ENCODE measurements at regions not wholly inside any gene's neighbourhood (a gene's known extent, or its start where the extent isn't known, plus 50 kb on each side); places are given as distances from the start of the nearest gene placed in this dataset.
"Not testable (repeated sequence)": the region's sequence is repeated elsewhere in the genome, so short reads cannot be mapped to it uniquely, and the experiment has no call there.

GRCh38 chr16:7278636-7279035 is 54.0 kb upstream of the RBFOX1 start:
- no peak for DNase-seq

GRCh38 chr16:7272567-7273158 is 60.0 kb upstream of the RBFOX1 start:
- DNase-seq: no peak

GRCh38 chr16:7271486-7271885 is 61.2 kb upstream of the RBFOX1 start:
- DNase-seq: no peak

GRCh38 chr16:7270823-7271222 is 61.8 kb upstream of the RBFOX1 start:
- DNase-seq: no peak

GRCh38 chr16:7270006-7270405 is 62.6 kb upstream of the RBFOX1 start:
- DNase-seq: no peak

GRCh38 chr16:7268182-7268581 is 64.5 kb upstream of the RBFOX1 start:
- DNase-seq: no peak

GRCh38 chr16:7257016-7257415 is 75.6 kb upstream of the RBFOX1 start:
- no peak for DNase-seq

- no peak for DNase-seq
Measured at GRCh38 chr16:7246578-7246977, 86.1 kb upstream of the RBFOX1 start.

GRCh38 chr16:7239547-7239946 is 93.1 kb upstream of the RBFOX1 start:
- no peak for DNase-seq

- DNase-seq: no peak
Measured at GRCh38 chr16:7236824-7237410, 95.7 kb upstream of the RBFOX1 start.

- no peak for DNase-seq
Measured at GRCh38 chr16:7233975-7234374, 98.7 kb upstream of the RBFOX1 start.

GRCh38 chr16:7231762-7232161 is 100.9 kb upstream of the RBFOX1 start:
- DNase-seq: no peak

GRCh38 chr16:7229433-7230218 is 103.0 kb upstream of the RBFOX1 start:
- DNase-seq: not testable (repeated sequence)

- DNase-seq: no peak
Measured at GRCh38 chr16:7227229-7227721, 105.4 kb upstream of the RBFOX1 start.

GRCh38 chr16:7221157-7221556 is 111.5 kb upstream of the RBFOX1 start:
- no peak for DNase-seq

- DNase-seq: no peak
Measured at GRCh38 chr16:7218936-7219335, 113.7 kb upstream of the RBFOX1 start.

GRCh38 chr16:7217797-7218196 is 114.8 kb upstream of the RBFOX1 start:
- DNase-seq: no peak

GRCh38 chr16:7216719-7217118 is 115.9 kb upstream of the RBFOX1 start:
- DNase-seq: no peak

- DNase-seq: no peak
Measured at GRCh38 chr16:7211781-7212180, 120.9 kb upstream of the RBFOX1 start.

- no peak for DNase-seq
Measured at GRCh38 chr16:7209598-7209997, 123.0 kb upstream of the RBFOX1 start.

GRCh38 chr16:7206469-7206868 is 126.2 kb upstream of the RBFOX1 start:
- DNase-seq: no peak

- DNase-seq: no peak
Measured at GRCh38 chr16:7200320-7200719, 132.3 kb upstream of the RBFOX1 start.

- no peak for DNase-seq
Measured at GRCh38 chr16:7185689-7186088, 147.0 kb upstream of the RBFOX1 start.

- DNase-seq: no peak
Measured at GRCh38 chr16:7185165-7185564, 147.5 kb upstream of the RBFOX1 start.
